ENCODE measurements at regions not wholly inside any gene's neighbourhood (a gene's known extent, or its start where the extent isn't known, plus 50 kb on each side); places are given as distances from the start of the nearest gene placed in this dataset.
A peak's percentile ranks its signal among the peaks of the same experiment; 100 is the strongest.

DNA sequence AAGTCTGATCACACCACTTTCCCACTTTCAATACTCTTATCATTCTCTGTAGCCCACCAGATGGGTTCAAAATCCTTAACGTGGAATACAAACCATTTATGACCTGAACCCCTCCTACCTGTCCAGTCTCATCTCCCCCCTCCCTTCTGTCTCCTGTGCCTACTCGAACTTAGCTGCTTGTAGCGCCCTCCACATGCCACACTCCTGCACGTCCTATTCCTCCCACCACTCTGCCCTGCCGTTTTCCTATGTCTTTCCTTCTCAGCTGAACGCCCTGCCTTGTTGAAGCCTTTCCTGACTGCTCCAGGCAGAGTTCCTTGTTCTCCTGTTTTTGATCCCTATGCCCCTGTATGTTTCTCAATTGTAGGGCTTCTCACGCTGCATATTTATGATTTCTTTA lies 390.1 kb downstream of the HRH4 start:
- Histone ChIP-seq H3K9me3 (no peaks in the 10 kb centered on the region), H3K4me3 (no peak overlapping the region), H3K27ac (no peak overlapping the region), H3K36me3 (no peaks in the 10 kb centered on the region), H3K27me3 (no peaks in the 10 kb centered on the region), H3K4me1 (no peaks in the 10 kb centered on the region)
- TF ChIP-seq POLR2A (IDR thresholded peaks at IDR 0.05), result no peak
- TF ChIP-seq, protein P1, sequence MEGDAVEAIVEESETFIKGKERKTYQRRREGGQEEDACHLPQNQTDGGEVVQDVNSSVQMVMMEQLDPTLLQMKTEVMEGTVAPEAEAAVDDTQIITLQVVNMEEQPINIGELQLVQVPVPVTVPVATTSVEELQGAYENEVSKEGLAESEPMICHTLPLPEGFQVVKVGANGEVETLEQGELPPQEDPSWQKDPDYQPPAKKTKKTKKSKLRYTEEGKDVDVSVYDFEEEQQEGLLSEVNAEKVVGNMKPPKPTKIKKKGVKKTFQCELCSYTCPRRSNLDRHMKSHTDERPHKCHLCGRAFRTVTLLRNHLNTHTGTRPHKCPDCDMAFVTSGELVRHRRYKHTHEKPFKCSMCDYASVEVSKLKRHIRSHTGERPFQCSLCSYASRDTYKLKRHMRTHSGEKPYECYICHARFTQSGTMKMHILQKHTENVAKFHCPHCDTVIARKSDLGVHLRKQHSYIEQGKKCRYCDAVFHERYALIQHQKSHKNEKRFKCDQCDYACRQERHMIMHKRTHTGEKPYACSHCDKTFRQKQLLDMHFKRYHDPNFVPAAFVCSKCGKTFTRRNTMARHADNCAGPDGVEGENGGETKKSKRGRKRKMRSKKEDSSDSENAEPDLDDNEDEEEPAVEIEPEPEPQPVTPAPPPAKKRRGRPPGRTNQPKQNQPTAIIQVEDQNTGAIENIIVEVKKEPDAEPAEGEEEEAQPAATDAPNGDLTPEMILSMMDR (IDR thresholded peaks at IDR 0.05), result no peak
- TF ChIP-seq POLR2AphosphoS5 (IDR thresholded peaks at IDR 0.05), result no peak
- no peak for DNase-seq (ENCODE audit: low spot score in 2 of 2)
- intact Hi-C loops (cut with DNase I; ENCODE audit: low total_unique reads), result no loop called here

DNA sequence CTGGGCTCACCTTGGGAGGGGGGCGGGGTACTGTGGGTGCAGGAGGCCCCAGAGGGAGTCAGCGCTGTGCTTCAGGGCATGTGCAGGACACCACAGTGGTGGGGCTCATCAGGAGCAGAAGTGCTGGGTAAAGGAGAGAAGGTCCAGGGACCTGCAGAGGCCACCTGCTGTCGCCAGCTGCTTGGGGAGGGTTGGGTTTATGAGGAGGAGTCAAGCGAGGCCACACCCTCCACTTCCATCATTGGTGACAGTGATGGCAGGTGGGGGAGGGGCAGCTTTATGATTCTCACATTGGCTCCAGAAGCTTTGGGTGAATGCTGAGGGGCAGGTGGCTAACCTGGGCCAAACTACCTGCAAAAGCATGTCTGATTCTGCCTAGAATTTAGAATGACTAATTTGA lies 392.6 kb downstream of the HRH4 start:
- intact Hi-C loops (cut with DNase I; ENCODE audit: low total_unique reads), result no loop called here
- DNase-seq (ENCODE audit: low spot score in 2 of 2), result no peak
- Histone ChIP-seq H3K9me3 (no peaks in the 10 kb centered on the region), H3K27me3 (no peaks in the 10 kb centered on the region), H3K4me3 (no peak overlapping the region), H3K4me1 (no peaks in the 10 kb centered on the region), H3K36me3 (no peaks in the 10 kb centered on the region), H3K27ac (no peak overlapping the region)
- TF ChIP-seq POLR2AphosphoS5 (IDR thresholded peaks at IDR 0.05) (no peak), POLR2A (IDR thresholded peaks at IDR 0.05) (no peak)
- TF ChIP-seq, protein P1 (IDR thresholded peaks at IDR 0.05), result no peak

DNA sequence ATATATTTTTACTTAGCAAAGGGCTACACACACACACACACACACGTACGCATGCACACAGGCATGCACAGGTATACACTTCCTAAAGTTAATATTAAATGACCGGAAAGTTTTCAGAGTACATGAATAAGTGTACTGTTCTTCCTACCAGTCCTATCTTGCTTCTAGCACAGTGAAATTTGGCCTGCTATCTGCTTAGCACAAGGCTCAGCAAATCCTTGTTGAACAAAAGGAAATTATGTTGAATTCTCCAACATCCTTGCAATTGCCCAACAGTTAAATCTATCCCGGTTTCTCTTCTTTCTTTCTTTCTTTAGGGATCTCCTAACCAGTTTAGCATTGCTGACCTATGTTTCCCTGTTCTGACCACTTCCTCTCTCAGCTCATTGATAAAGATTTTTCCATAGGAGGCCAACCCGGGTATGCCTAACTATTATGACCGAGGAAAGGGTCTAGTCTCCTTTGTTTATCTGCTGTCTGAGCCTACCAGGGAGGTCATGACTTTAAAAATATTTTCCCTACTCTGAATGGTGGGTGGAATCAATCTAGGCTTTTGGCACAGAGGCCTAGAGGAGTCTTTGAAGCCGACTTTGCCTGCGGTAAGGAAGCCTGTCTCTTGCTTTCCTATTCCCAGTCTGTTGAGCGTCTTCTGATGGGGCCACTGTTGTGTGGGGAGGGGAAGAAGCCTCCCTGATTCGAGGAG lies 400.7 kb downstream of the HRH4 start:
- peak overlapping the region in 1 of 3 donors; percentile 11 for H3K4me3 ChIP-seq
- no peaks in the 10 kb centered on the region for H3K9me3 ChIP-seq
- no peaks in the 10 kb centered on the region for H3K36me3 ChIP-seq
- TF ChIP-seq POLR2AphosphoS5 (IDR thresholded peaks at IDR 0.05), result no peak
- TF ChIP-seq POLR2A (IDR thresholded peaks at IDR 0.05), result no peak
- TF ChIP-seq, protein P1 (IDR thresholded peaks at IDR 0.05), result no peak
- no peaks in the 10 kb centered on the region for H3K27me3 ChIP-seq
- no peak for DNase-seq (ENCODE audit: low spot score in 2 of 2)
- no peaks in the 10 kb centered on the region for H3K4me1 ChIP-seq
- peak overlapping the region; percentile 70 to 82 for H3K27ac ChIP-seq
- intact Hi-C loops (cut with DNase I; ENCODE audit: low total_unique reads), result no loop called here

DNA sequence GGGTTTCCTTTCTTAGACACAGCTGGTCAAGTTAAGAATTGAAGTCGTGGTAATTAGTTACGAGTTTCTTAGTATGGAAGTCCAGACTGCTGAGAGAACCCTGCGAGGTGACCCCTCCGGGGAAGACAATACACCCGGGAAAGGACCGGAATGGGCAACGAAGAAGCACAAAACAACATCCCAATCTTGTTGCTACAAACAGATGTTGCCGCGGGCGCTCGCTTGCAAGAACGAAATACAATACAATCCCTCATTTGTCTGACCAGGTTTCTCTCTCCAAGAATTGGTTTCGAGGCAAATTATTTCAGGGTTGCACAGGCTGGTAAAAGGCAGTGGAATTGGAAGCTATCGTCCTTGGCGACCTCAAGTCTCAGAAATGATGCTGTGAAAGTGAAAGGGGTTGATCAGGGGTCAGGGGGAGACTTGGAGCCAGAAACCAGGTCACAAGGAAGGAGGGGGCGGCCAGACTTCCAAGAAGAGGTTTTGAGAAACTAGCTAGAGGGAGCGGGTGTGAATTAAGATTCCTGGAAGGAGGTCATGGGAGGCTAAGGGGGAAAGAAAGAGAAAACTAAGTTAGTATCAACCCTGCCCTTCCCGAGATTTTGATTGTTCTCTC lies 401.9 kb downstream of the HRH4 start:
- Histone ChIP-seq H3K4me3 (peak overlapping the region in 2 of 3 donors; percentile 23 to 53), H3K4me1 (no peaks in the 10 kb centered on the region), H3K36me3 (no peaks in the 10 kb centered on the region), H3K27me3 (no peaks in the 10 kb centered on the region), H3K27ac (peak overlapping the region; percentile 70 to 82), H3K9me3 (no peaks in the 10 kb centered on the region)
- no peak for TF ChIP-seq POLR2AphosphoS5 (IDR thresholded peaks at IDR 0.05)
- TF ChIP-seq POLR2A (IDR thresholded peaks at IDR 0.05), result no peak
- TF ChIP-seq, protein P1 (IDR thresholded peaks at IDR 0.05), result no peak
- intact Hi-C loops (cut with DNase I; ENCODE audit: low total_unique reads), result no loop called here
- DNase-seq (ENCODE audit: low spot score in 2 of 2), result peak; percentile 35 to 53

DNA sequence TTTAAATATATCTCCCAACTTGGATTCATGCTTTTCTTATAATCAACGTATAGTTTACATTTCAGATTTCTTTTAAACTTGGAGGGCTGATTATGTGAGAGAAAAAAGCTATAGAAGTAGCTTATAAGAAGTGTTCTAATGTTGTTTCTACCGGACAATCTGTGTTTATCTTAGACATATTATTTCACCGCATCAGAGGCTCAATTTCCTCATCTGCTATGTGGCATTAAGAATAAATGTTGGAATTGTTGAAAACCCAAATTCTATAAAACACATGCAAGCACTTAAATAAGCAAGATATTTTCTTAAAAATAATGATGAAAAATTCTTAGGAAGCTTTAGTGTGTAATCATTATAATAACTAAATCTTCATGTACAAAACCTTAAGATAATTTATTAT lies 407.9 kb downstream of the HRH4 start:
- H3K36me3 ChIP-seq, result no peaks in the 10 kb centered on the region
- no peaks in the 10 kb centered on the region for H3K27me3 ChIP-seq
- H3K9me3 ChIP-seq, result no peaks in the 10 kb centered on the region
- no peak for DNase-seq (ENCODE audit: low spot score in 2 of 2)
- H3K4me3 ChIP-seq, result no peak overlapping the region
- H3K27ac ChIP-seq, result no peak overlapping the region
- intact Hi-C loops (cut with DNase I; ENCODE audit: low total_unique reads), result no loop called here
- TF ChIP-seq POLR2A (IDR thresholded peaks at IDR 0.05), result no peak
- no peak for TF ChIP-seq POLR2AphosphoS5 (IDR thresholded peaks at IDR 0.05)
- TF ChIP-seq, protein P1 (IDR thresholded peaks at IDR 0.05), result no peak
- H3K4me1 ChIP-seq, result no peaks in the 10 kb centered on the region
